Caco-2 (cell line): ENCODE measurements at regions not wholly inside any gene's neighbourhood (a gene's known extent, or its start where the extent isn't known, plus 50 kb on each side); places are given as distances from the start of the nearest gene placed in this dataset.

ENCODE experiments used
- BruUV-seq: library from RNA; stranded (reverse); fragments of 400-500 nt; replicated peaks from 2 replicates; lab custom pipeline; 2021; lab: Mats Ljungman, UMichigan
- CTCF ChIA-PET: fragments of 300-600 bp; sonication (Branson Sonifier 250); formaldehyde crosslinking; loops from one replicate; lab custom pipeline; 2022; ENCODE audit warnings: antibody characterized with exemption; lab: Charles Lee
- POLR2A ChIA-PET: fragments of 300-600 bp; sonication (Branson Sonifier 250); formaldehyde crosslinking; loops from one replicate; lab custom pipeline; 2022; ENCODE audit warnings: antibody characterized with exemption; lab: Charles Lee
- DNase-seq, 2 experiments: peaks; one replicate each; pipeline versions ENCODE4 v3.0.0 to v3.0.0-alpha.2; 2020 to 2022
- H3K27me3 ChIP-seq: replicated peaks from 2 replicates; pipeline ENCODE4 v1.6.0; 2011; ENCODE audit warnings: low read length; ENCODE audit not compliant: control insufficient read depth, insufficient read depth
- H3K36me3 ChIP-seq: 2 replicates; pipeline ENCODE4 v1.5.1; 2011; ENCODE audit warnings: low read length; ENCODE audit not compliant: control insufficient read depth, insufficient read depth
- H3K4me1 ChIP-seq: fragments of 250-450 bp; sonication (Bioruptor Pico); 2 replicates; pipeline ENCODE4 v1.5.1; 2020; ENCODE audit warnings: mild to moderate bottlenecking
- H3K4me3 ChIP-seq: 2 replicates; pipeline ENCODE4 v1.5.1; 2011; ENCODE audit warnings: low read depth, mild to moderate bottlenecking, control low read depth, low read length
- H3K9me3 ChIP-seq: fragments of 250-450 bp; sonication (Bioruptor Pico); 2 replicates; pipeline ENCODE4 v1.5.1; 2020; ENCODE audit warnings: mild to moderate bottlenecking, moderate library complexity
- H3K27ac Mint-ChIP-seq: one replicate; pipeline ENCODE4 v1.8.0; 2022; ENCODE audit warnings: mixed read lengths; ENCODE audit not compliant: unreplicated experiment
- H3K27me3 Mint-ChIP-seq: one replicate; pipeline ENCODE4 v1.8.0; 2022; ENCODE audit warnings: mixed read lengths; ENCODE audit not compliant: insufficient read depth, unreplicated experiment
- H3K36me3 Mint-ChIP-seq: one replicate; pipeline ENCODE4 v1.8.0; 2022; ENCODE audit warnings: mild to moderate bottlenecking, mixed read lengths; ENCODE audit not compliant: insufficient read depth, unreplicated experiment
- H3K4me1 Mint-ChIP-seq: one replicate; pipeline ENCODE4 v1.8.0; 2022; ENCODE audit warnings: low read depth, mixed read lengths; ENCODE audit not compliant: unreplicated experiment
- H3K4me3 Mint-ChIP-seq: one replicate; pipeline ENCODE4 v1.8.0; 2022; ENCODE audit warnings: mild to moderate bottlenecking, moderate library complexity, mixed read lengths; ENCODE audit not compliant: unreplicated experiment
- H3K9me3 Mint-ChIP-seq: one replicate; pipeline ENCODE4 v1.8.0; 2022; ENCODE audit warnings: mixed read lengths; ENCODE audit not compliant: unreplicated experiment
- CTCF ChIP-seq, 2 experiments: fragments of 200-600 bp in 1 of 2; IDR thresholded peaks; 1 replicate in 1 of 2; 2 replicates in 1 of 2; pipeline versions ENCODE4 v1.5.1 to v1.8.0; 2011 to 2022; ENCODE audit warnings: antibody characterized with exemption in 1 of 2, control low read depth in 1 of 2, inconsistent platforms in 1 of 2, low read depth in 1 of 2, low read length in 1 of 2, mild to moderate bottlenecking in 1 of 2, moderate library complexity in 1 of 2; ENCODE audit not compliant: insufficient read depth in 1 of 2, severe bottlenecking in 1 of 2, unreplicated experiment in 1 of 2
- intact Hi-C: fragments of 100-400 bp; cut with micrococcal nuclease; formaldehyde crosslinking; loops from one replicate; pipeline ENCODE4 v1.10.0; 2022; ENCODE audit not compliant: unreplicated experiment

DNA sequence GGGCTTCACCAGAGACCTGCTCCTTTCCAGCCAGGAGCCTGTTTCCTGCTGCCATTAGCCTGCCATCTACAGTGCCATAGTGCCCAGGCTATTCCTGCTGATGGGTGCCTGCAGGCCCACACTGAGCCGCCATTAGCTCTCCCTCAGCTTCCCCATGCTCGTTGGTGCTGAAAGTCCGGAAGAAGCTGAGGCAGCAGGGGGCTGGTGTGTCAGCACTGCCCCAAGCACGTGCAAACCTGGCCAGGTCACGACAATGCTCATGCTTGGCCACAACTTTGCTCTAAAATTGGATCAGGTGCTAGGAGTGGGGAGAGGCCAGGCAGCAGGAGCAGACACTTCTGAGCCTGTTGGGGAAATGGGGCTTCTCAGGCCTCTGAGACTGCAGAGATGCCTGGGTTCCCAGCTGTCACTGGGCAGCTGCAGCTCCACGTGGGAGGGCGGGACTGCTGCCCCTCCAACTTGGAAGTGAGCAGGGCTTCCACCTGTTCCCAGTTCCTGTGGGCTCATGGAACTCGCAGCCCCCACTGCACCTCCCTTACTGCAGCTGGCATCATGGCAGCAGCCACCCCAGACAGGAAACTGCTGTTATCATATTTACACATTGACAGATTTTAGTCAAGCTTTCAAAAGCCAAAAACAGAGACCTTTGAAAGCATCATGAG, 913.9 kb downstream of the FSTL5 start:
- Mint-ChIP-seq H3K4me3 (no peak overlapping the region), H3K36me3 (no peaks in the 10 kb centered on the region), H3K4me1 (no peaks in the 10 kb centered on the region), H3K9me3 (peaks cover 9% of the 10 kb centered on the region), H3K27me3 (no peaks in the 10 kb centered on the region), H3K27ac (no peak overlapping the region)
- Histone ChIP-seq H3K4me1 (no peaks in the 10 kb centered on the region), H3K9me3 (no peaks in the 10 kb centered on the region), H3K4me3 (no peak overlapping the region), H3K27me3 (no peaks in the 10 kb centered on the region), H3K36me3 (no peaks in the 10 kb centered on the region)
- CTCF ChIA-PET, result no interaction called here
- BruUV-seq, result no TSS peak
- POLR2A ChIA-PET, result no interaction called here
- no peak for DNase-seq
- intact Hi-C loops, result loop anchor here (5.0 to 10.0 kb wide), 3 partner anchors 327 to 915 kb away; partner anchors contain the start of gene FSTL5
- TF ChIP-seq CTCF (IDR thresholded peaks at IDR 0.05; ENCODE audit: insufficient read depth in 1 of 2, low read depth in 1 of 2, low read length in 1 of 2, severe bottlenecking in 1 of 2, unreplicated experiment in 1 of 2), result no peak

- intact Hi-C loops, result no loop called here
- ChIA-PET POLR2A (no interaction called here), CTCF (no interaction called here)
- Mint-ChIP-seq H3K4me3 (no peak overlapping the region), H3K36me3 (no peaks in the 10 kb centered on the region), H3K4me1 (no peaks in the 10 kb centered on the region), H3K27ac (no peak overlapping the region), H3K9me3 (peaks cover 9% of the 10 kb centered on the region), H3K27me3 (no peaks in the 10 kb centered on the region)
- H3K4me3 ChIP-seq, result no peak overlapping the region
- H3K9me3 ChIP-seq, result no peaks in the 10 kb centered on the region
- no peaks in the 10 kb centered on the region for H3K27me3 ChIP-seq
- H3K4me1 ChIP-seq, result no peaks in the 10 kb centered on the region
- BruUV-seq, result no TSS peak
- DNase-seq, result no peak
- no peaks in the 10 kb centered on the region for H3K36me3 ChIP-seq
- TF ChIP-seq CTCF (IDR thresholded peaks at IDR 0.05; ENCODE audit: insufficient read depth in 1 of 2, low read depth in 1 of 2, low read length in 1 of 2, severe bottlenecking in 1 of 2, unreplicated experiment in 1 of 2), result no peak
Measured at GRCh38 chr4:161248880-161249279, 914.9 kb downstream of the FSTL5 start.

DNA sequence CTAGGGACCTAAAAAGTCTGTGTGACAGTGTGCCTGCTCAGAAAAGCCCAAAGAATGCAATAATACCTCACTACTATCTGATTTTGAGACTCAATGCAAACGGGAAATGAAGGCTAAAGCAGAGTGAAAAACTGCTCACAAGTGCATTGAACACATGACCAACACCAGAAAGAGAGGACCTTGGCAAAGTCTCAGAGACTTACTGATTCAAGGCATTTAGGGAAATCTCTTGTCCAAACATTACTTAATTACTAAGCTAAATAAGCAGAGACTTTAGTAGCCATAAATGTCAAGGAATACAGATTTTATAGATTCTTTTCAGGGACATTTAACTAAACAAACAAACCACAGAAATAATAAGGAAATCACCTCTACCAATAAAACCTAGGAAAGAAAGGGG, 916.0 kb downstream of the FSTL5 start:
- H3K36me3 Mint-ChIP-seq, result no peaks in the 10 kb centered on the region
- Histone ChIP-seq H3K36me3 (no peaks in the 10 kb centered on the region), H3K9me3 (no peaks in the 10 kb centered on the region), H3K27me3 (no peaks in the 10 kb centered on the region), H3K4me3 (no peak overlapping the region), H3K4me1 (no peaks in the 10 kb centered on the region)
- TF ChIP-seq CTCF (IDR thresholded peaks at IDR 0.05; ENCODE audit: insufficient read depth in 1 of 2, low read depth in 1 of 2, low read length in 1 of 2, severe bottlenecking in 1 of 2, unreplicated experiment in 1 of 2), result no peak
- H3K27ac Mint-ChIP-seq, result no peak overlapping the region
- intact Hi-C loops, result no loop called here
- BruUV-seq, result no TSS peak
- H3K4me3 Mint-ChIP-seq, result no peak overlapping the region
- no peaks in the 10 kb centered on the region for H3K27me3 Mint-ChIP-seq
- DNase-seq, result no peak
- H3K4me1 Mint-ChIP-seq, result no peaks in the 10 kb centered on the region
- CTCF ChIA-PET, result no interaction called here
- H3K9me3 Mint-ChIP-seq, result peaks cover 9% of the 10 kb centered on the region
- POLR2A ChIA-PET, result no interaction called here
